ENCODE measurements at regions not wholly inside any gene's neighbourhood (a gene's known extent, or its start where the extent isn't known, plus 50 kb on each side); places are given as distances from the start of the nearest gene placed in this dataset.
A peak's percentile ranks its signal among the peaks of the same experiment; 100 is the strongest.

DNA sequence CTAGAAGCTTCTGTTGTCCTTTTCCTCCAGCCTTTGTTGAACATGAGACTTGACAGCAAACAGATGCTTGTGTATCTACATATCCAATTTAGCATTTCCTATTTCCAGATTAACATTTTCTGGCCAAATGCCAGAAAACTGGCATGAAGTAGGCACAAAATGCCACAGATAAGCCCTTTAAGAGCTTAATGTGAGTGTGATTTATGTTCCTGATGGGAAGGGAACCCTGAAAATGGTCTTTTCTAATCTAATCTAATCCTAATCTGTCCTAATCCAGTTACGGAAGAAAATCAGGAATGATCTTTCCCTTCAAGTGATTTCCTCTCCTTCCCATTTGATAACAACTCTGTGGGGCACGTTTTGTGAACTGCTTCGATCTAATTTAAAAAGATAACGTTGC, 133.0 kb upstream of the C1QTNF7 start:
- H3K4me3 ChIP-seq (ENCODE audit: low read length), result no peak overlapping the region
- no peak for DNase-seq (ENCODE audit: low read depth)
- TF ChIP-seq, protein P1, sequence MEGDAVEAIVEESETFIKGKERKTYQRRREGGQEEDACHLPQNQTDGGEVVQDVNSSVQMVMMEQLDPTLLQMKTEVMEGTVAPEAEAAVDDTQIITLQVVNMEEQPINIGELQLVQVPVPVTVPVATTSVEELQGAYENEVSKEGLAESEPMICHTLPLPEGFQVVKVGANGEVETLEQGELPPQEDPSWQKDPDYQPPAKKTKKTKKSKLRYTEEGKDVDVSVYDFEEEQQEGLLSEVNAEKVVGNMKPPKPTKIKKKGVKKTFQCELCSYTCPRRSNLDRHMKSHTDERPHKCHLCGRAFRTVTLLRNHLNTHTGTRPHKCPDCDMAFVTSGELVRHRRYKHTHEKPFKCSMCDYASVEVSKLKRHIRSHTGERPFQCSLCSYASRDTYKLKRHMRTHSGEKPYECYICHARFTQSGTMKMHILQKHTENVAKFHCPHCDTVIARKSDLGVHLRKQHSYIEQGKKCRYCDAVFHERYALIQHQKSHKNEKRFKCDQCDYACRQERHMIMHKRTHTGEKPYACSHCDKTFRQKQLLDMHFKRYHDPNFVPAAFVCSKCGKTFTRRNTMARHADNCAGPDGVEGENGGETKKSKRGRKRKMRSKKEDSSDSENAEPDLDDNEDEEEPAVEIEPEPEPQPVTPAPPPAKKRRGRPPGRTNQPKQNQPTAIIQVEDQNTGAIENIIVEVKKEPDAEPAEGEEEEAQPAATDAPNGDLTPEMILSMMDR (IDR thresholded peaks at IDR 0.05; ENCODE audit: insufficient read depth, low read depth, low read length, missing control alignments), result no peak

DNA sequence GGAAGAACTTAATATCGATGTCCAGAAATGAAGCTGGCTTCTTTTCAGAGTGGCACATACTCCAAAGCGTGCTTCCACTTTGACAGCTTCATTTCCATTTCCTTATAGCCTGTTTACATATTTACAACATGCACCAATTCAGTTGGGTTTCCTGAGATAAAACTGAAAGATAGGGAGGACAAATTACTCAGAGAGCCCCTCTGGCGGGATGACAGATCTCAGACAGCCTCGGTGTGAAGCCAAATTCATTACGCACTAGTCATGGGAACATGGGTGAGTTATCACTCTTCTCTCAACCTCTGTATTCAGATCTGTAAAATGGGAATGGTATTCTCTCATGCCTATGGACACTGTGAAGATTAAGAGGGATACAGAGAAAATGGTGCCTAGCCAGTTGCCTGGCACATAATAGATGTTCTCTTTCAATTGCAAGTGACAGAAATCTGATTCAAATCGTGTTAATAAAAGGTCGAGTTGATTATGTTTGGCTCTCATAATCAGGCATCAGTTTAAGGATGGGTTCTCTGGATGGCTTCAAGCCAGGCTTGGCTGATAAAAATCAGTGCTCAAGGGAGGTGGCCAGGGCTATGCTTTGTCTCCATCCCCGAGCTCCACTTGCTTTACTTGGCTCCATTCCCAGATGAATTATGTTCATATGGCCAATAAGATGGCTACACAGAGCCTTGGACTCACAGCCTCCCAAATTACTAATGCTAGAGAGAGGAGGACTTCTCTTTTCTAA, 132.2 kb upstream of the C1QTNF7 start:
- H3K4me3 ChIP-seq (ENCODE audit: low read length), result no peak overlapping the region
- TF ChIP-seq, protein P1 (IDR thresholded peaks at IDR 0.05; ENCODE audit: insufficient read depth, low read depth, low read length, missing control alignments), result no peak
- DNase-seq (ENCODE audit: low read depth), result no peak

DNA sequence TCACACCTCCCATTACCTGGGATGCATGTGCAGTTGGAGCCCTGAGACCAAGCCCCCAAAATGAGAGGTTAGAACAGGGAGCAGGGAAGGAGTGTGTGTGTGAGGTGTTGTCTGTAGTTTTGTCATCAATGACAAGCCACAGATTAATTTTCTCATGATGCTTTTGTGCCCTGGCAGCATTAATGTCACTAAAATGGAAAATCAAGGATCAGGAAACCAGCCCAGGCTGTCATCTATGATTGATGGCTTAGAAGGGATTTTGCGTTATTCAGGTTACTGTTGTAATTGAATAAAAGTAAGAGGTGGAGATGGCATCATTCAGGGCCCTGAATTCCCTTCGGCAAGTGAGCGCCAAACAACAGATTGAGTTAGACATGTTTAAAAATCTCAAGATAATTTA, 130.5 kb upstream of the C1QTNF7 start:
- H3K4me3 ChIP-seq (ENCODE audit: low read length), result no peak overlapping the region
- no peak for DNase-seq (ENCODE audit: low read depth)
- TF ChIP-seq, protein P1 (IDR thresholded peaks at IDR 0.05; ENCODE audit: insufficient read depth, low read depth, low read length, missing control alignments), result no peak

DNA sequence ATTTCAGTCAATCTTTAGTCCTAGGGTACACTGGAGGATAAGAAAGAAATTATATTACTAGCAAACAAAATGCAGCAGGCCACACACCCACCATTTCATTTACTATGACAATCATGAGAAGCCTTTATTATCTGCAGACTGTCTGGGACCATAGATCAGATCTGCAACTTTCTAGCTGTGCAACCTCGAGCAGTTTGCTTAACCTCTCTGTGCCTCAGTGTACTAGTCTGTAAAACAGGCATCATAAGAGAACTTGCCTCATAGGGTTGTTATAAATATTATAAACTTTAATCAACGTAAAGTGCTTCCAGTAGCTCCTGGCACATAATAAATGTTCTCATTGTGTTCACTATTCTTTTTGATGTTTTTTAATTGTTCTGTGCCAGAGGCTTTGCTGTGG, 128.2 kb upstream of the C1QTNF7 start:
- TF ChIP-seq, protein P1 (IDR thresholded peaks at IDR 0.05; ENCODE audit: insufficient read depth, low read depth, low read length, missing control alignments), result no peak
- H3K4me3 ChIP-seq (ENCODE audit: low read length), result no peak overlapping the region
- no peak for DNase-seq (ENCODE audit: low read depth)

DNA sequence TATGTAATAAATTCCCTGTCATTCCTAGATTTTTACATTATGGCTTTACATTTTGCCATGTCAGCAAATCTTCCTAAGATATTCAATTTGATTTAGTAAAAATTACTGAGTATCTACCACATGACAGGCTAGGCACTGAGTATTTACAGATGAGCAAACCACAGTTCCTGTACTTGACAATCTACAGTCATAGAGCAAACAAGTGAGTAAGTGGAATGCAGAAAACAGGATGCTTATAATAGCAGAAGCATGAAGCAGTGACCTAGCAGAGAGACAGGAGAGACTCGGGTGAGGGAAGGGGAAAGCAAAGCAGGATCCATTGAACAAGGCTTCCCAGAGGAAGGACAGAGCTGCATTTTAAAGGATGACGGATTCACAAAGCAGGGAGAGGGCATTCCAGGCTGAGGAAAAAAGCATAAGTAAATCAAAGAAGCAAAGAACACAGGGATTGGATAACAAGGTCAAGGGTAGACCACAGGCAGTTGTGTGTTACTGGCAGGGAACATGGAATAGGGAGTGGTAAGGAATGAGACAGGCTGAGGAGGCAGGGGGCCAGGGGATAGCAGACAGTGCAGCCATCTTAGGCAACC, 124.7 kb upstream of the C1QTNF7 start:
- TF ChIP-seq, protein P1 (IDR thresholded peaks at IDR 0.05; ENCODE audit: insufficient read depth, low read depth, low read length, missing control alignments), result no peak
- H3K4me3 ChIP-seq (ENCODE audit: low read length), result no peak overlapping the region
- peak; percentile 83 for DNase-seq (ENCODE audit: low read depth)

DNA sequence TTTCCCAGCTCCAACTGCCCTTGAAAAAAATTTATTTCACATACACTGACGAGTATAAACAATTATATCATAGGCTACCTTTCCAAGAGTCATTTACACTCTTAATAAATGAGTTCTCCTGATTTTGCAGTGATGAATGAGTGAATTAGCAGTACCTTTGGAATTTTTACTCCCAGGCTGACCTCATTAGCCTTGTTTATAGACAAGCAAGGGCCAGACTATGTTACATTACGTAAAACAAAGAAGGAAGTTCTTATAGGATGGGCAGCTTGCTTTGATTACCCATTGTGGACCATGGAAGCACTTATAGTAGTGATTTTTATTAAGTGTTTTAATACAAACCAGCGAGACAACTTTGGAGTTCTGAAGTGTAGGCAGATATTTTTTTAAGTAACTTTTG, 112.9 kb upstream of the C1QTNF7 start:
- DNase-seq (ENCODE audit: low read depth), result peak; percentile 75
- H3K4me3 ChIP-seq (ENCODE audit: low read length), result no peak overlapping the region
- TF ChIP-seq, protein P1 (IDR thresholded peaks at IDR 0.05; ENCODE audit: insufficient read depth, low read depth, low read length, missing control alignments), result no peak

DNA sequence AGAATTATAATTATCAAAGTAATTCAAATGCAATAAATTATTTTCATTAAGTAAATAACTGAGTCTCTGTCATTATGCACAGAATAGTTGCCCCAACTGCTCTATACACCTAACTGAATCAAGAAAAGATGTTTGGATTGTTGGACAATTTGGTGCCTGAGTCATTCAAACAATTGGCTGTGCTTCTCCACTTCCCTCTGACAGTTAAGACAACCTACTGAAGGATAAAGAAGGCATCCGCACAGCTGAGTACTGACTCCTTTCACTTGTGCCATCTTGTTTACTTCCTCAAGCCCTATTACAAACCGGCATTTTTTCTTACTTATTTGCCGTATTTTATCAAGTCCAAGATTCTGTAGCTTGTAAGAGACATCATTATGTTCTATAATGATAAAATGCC, 110.6 kb upstream of the C1QTNF7 start:
- H3K4me3 ChIP-seq (ENCODE audit: low read length), result no peak overlapping the region
- DNase-seq (ENCODE audit: low read depth), result peak; percentile 49
- TF ChIP-seq, protein P1 (IDR thresholded peaks at IDR 0.05; ENCODE audit: insufficient read depth, low read depth, low read length, missing control alignments), result no peak

Data from epithelial cell of esophagus (primary cell).